ENCODE measurements at regions not wholly inside any gene's neighbourhood (a gene's known extent, or its start where the extent isn't known, plus 50 kb on each side); places are given as distances from the start of the nearest gene placed in this dataset.

DNA sequence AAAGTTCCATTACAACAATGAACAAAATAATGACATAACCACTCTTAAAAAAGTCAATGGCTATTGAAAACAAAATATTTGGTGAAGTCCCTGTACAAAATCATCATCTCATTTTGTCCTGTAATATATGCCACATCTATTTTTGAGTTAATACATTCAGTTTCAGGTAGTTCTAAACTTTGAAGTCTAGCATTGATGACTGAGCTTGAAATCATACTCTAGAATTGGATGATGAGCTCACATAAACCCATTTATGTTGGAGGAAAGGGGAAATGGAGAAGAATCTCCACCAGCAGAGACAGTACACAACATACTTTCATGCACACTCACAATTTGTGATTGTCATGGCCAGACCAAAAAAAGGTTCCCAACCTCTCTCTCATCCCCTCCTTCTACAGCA is 371.1 kb upstream of the NR3C2 start:
- Histone ChIP-seq H3K27ac (ENCODE audit: control insufficient read depth, insufficient read depth, low read length) (peak overlapping the region; percentile 4), H3K4me1 (ENCODE audit: control insufficient read depth, extremely low read depth, insufficient read depth, low read length) (peaks cover 15% of the 10 kb centered on the region), H3K27me3 (ENCODE audit: control insufficient read depth, extremely low read depth, insufficient read depth, low read length) (no peaks in the 10 kb centered on the region), H3K79me2 (ENCODE audit: control insufficient read depth, insufficient read depth, low read length) (no peaks in the 10 kb centered on the region), H4K20me1 (ENCODE audit: control insufficient read depth, extremely low read depth, insufficient read depth, low read length) (no peaks in the 10 kb centered on the region), H3K4me3 (ENCODE audit: control insufficient read depth in 2 of 3, extremely low read depth in 1 of 3, insufficient read depth in 2 of 3, low read depth in 1 of 3, low read length in 3 of 3) (no peak overlapping the region), H3K9ac (ENCODE audit: control insufficient read depth, extremely low read depth, insufficient read depth, low read length) (no peak overlapping the region), H2AFZ (ENCODE audit: control insufficient read depth, low read length) (peak overlapping the region; percentile 21), H3K36me3 (ENCODE audit: control insufficient read depth in 2 of 2, extremely low read depth in 1 of 2, insufficient read depth in 2 of 2, low read length in 2 of 2) (no peaks in the 10 kb centered on the region), H3K9me1 (ENCODE audit: control insufficient read depth, extremely low read depth, insufficient read depth, low read length) (no peaks in the 10 kb centered on the region), H3K9me3 (ENCODE audit: control insufficient read depth, low read depth, low read length) (no peaks in the 10 kb centered on the region), H3K4me2 (ENCODE audit: control insufficient read depth, extremely low read depth, insufficient read depth, low read depth, low read length) (no peak overlapping the region)
- dilution Hi-C loops (cut with MboI; ENCODE audit: extremely low pct_ligation_motif_present, low sequenced_read_pairs) = no loop called here
- no peak for FAIRE-seq
- DNase-seq (ENCODE audit: low read depth, low spot score) = no peak
- TF ChIP-seq CTCF (optimal IDR thresholded peaks at IDR 0.05 in 1 of 3, IDR thresholded peaks at IDR 0.05 in 1 of 3, conservative IDR thresholded peaks at IDR 0.05 in 1 of 3; ENCODE audit: extremely low read depth in 1 of 3, insufficient read depth in 2 of 3, low read length in 3 of 3) = no peak
- TF ChIP-seq EZH2 (IDR thresholded peaks at IDR 0.05; ENCODE audit: low read length) = no peak

- H2AFZ ChIP-seq (ENCODE audit: control insufficient read depth, low read length) = no peak overlapping the region
- H3K27ac ChIP-seq (ENCODE audit: control insufficient read depth, insufficient read depth, low read length) = no peak overlapping the region
- H3K4me2 ChIP-seq (ENCODE audit: control insufficient read depth, extremely low read depth, insufficient read depth, low read depth, low read length) = no peak overlapping the region
- no peak for TF ChIP-seq EZH2 (IDR thresholded peaks at IDR 0.05; ENCODE audit: low read length)
- TF ChIP-seq CTCF (optimal IDR thresholded peaks at IDR 0.05 in 1 of 3, IDR thresholded peaks at IDR 0.05 in 1 of 3, conservative IDR thresholded peaks at IDR 0.05 in 1 of 3; ENCODE audit: extremely low read depth in 1 of 3, insufficient read depth in 2 of 3, low read length in 3 of 3) = no peak
- dilution Hi-C loops (cut with MboI; ENCODE audit: extremely low pct_ligation_motif_present, low sequenced_read_pairs) = no loop called here
- H4K20me1 ChIP-seq (ENCODE audit: control insufficient read depth, extremely low read depth, insufficient read depth, low read length) = no peaks in the 10 kb centered on the region
- no peaks in the 10 kb centered on the region for H3K9me1 ChIP-seq (ENCODE audit: control insufficient read depth, extremely low read depth, insufficient read depth, low read length)
- H3K4me3 ChIP-seq (ENCODE audit: control insufficient read depth in 2 of 3, extremely low read depth in 1 of 3, insufficient read depth in 2 of 3, low read depth in 1 of 3, low read length in 3 of 3) = no peak overlapping the region
- H3K36me3 ChIP-seq (ENCODE audit: control insufficient read depth in 2 of 2, extremely low read depth in 1 of 2, insufficient read depth in 2 of 2, low read length in 2 of 2) = no peaks in the 10 kb centered on the region
- H3K9ac ChIP-seq (ENCODE audit: control insufficient read depth, extremely low read depth, insufficient read depth, low read length) = no peak overlapping the region
- no peaks in the 10 kb centered on the region for H3K27me3 ChIP-seq (ENCODE audit: control insufficient read depth, extremely low read depth, insufficient read depth, low read length)
- H3K9me3 ChIP-seq (ENCODE audit: control insufficient read depth, low read depth, low read length) = no peaks in the 10 kb centered on the region
- peaks cover 15% of the 10 kb centered on the region for H3K4me1 ChIP-seq (ENCODE audit: control insufficient read depth, extremely low read depth, insufficient read depth, low read length)
- no peak for DNase-seq (ENCODE audit: low read depth, low spot score)
- no peaks in the 10 kb centered on the region for H3K79me2 ChIP-seq (ENCODE audit: control insufficient read depth, insufficient read depth, low read length)
- no peak for FAIRE-seq
Observed at GRCh38 chr4:148812101-148812500, 369.9 kb upstream of the NR3C2 start.
